Neuronal stem cell (in vitro differentiated cells): ENCODE measurements at regions not wholly inside any gene's neighbourhood (a gene's known extent, or its start where the extent isn't known, plus 50 kb on each side); places are given as distances from the start of the nearest gene placed in this dataset.

Experiments
- DNase-seq: peaks from one replicate; pipeline ENCODE4 v3.0.0-alpha.2; 2013; ENCODE audit warnings: low spot score
- H2AFZ ChIP-seq: one replicate; pipeline ENCODE4 v1.6.1; 2013; ENCODE audit warnings: mild to moderate bottlenecking, low read length, inconsistent platforms
- H2AK5ac ChIP-seq: 2 replicates; pipeline ENCODE4 v1.6.1; 2013; ENCODE audit warnings: low read depth, mild to moderate bottlenecking, inconsistent platforms, low read length, moderate library complexity, mixed read lengths
- H2BK120ac ChIP-seq: 2 replicates; pipeline ENCODE4 v1.6.1; 2013; ENCODE audit warnings: low read depth, mild to moderate bottlenecking, inconsistent platforms, low read length, moderate library complexity, mixed read lengths
- H2BK12ac ChIP-seq: one replicate; pipeline ENCODE4 v1.6.1; 2013; ENCODE audit warnings: low read length, inconsistent platforms
- H2BK15ac ChIP-seq: 2 replicates; pipeline ENCODE4 v1.6.1; 2013; ENCODE audit warnings: mild to moderate bottlenecking, low read length, inconsistent platforms, mixed read lengths
- H2BK5ac ChIP-seq: one replicate; pipeline ENCODE4 v1.6.1; 2013; ENCODE audit warnings: inconsistent platforms, mild to moderate bottlenecking, low read length, moderate library complexity
- H3K14ac ChIP-seq: one replicate; pipeline ENCODE4 v1.6.1; 2013; ENCODE audit warnings: low read length, inconsistent platforms
- H3K18ac ChIP-seq: 2 replicates; pipeline ENCODE4 v1.6.1; 2013; ENCODE audit warnings: low read length, inconsistent platforms
- H3K23ac ChIP-seq: 2 replicates; pipeline ENCODE4 v1.6.1; 2013; ENCODE audit warnings: low read depth, mild to moderate bottlenecking, mixed read lengths, low read length, inconsistent platforms; ENCODE audit not compliant: poor library complexity
- H3K27ac ChIP-seq: replicated peaks from 3 replicates; pipeline ENCODE4 v1.5.1; 2013; ENCODE audit warnings: low read length, inconsistent platforms
- H3K27me3 ChIP-seq, 3 experiments: 2 replicates each; pipeline ENCODE4 v1.6.1; 2013; ENCODE audit warnings: low read length in 3 of 3, mild to moderate bottlenecking in 2 of 3, inconsistent platforms in 1 of 3, low read depth in 1 of 3, mixed read lengths in 1 of 3, moderate library complexity in 1 of 3; ENCODE audit not compliant: control insufficient read depth in 3 of 3, insufficient read depth in 3 of 3
- H3K36me3 ChIP-seq, 2 donors: replicated peaks in 1 of 2; 2 replicates each; pipeline ENCODE4 v1.6.1; 2013; ENCODE audit warnings: low read length in 2 of 2; ENCODE audit not compliant: control insufficient read depth in 2 of 2, insufficient read depth in 2 of 2
- H3K4ac ChIP-seq: 2 replicates; pipeline ENCODE4 v1.6.1; 2013; ENCODE audit warnings: inconsistent platforms, mild to moderate bottlenecking, low read length, moderate library complexity
- H3K4me1 ChIP-seq, 2 donors: 1 replicate in 1 of 2; 2 replicates in 1 of 2; pipeline ENCODE4 v1.6.1; 2013; ENCODE audit warnings: low read length in 2 of 2, low read depth in 1 of 2; ENCODE audit not compliant: control insufficient read depth in 2 of 2, insufficient read depth in 1 of 2
- H3K4me2 ChIP-seq: one replicate; pipeline ENCODE4 v1.6.1; 2013; ENCODE audit warnings: mild to moderate bottlenecking, low read length, inconsistent platforms; ENCODE audit not compliant: insufficient read depth, poor library complexity, severe bottlenecking
- H3K4me3 ChIP-seq, 2 donors: 2 replicates each; pipeline ENCODE4 v1.5.1; 2013; ENCODE audit warnings: low read length in 2 of 2, mild to moderate bottlenecking in 2 of 2, inconsistent platforms in 1 of 2, moderate library complexity in 1 of 2
- H3K79me1 ChIP-seq: one replicate; pipeline ENCODE4 v1.6.1; 2013; ENCODE audit warnings: low read depth, mild to moderate bottlenecking, inconsistent platforms, low read length, moderate library complexity
- H3K9ac ChIP-seq: one replicate; pipeline ENCODE4 v1.6.1; 2013; ENCODE audit warnings: mild to moderate bottlenecking, low read depth, low read length, inconsistent platforms; ENCODE audit not compliant: poor library complexity
- H3K9me3 ChIP-seq, 2 donors: replicated peaks in 1 of 2; 2 replicates each; pipeline versions ENCODE3 to v1.6.1; 2013; ENCODE audit warnings: low read length in 2 of 2, mild to moderate bottlenecking in 2 of 2, inconsistent platforms in 1 of 2, low read depth in 1 of 2, mixed read lengths in 1 of 2, moderate library complexity in 1 of 2; ENCODE audit not compliant: control insufficient read depth in 2 of 2, insufficient read depth in 1 of 2
- H4K8ac ChIP-seq: one replicate; pipeline ENCODE4 v1.6.1; 2013; ENCODE audit warnings: low read depth, mild to moderate bottlenecking, inconsistent platforms, low read length, moderate library complexity
- H4K91ac ChIP-seq: one replicate; pipeline ENCODE4 v1.6.1; 2013; ENCODE audit warnings: low read length, low read depth, mild to moderate bottlenecking, inconsistent platforms; ENCODE audit not compliant: poor library complexity
- WGBS, 2 donors: extraction: QIAGEN DNeasy Blood & Tissue Kit; methylation state at CpG; one replicate each; pipeline ENCODE4 v1.1.7; 2013; ENCODE audit warnings: missing lambda C conversion rate in 2 of 2, mixed read lengths in 1 of 2; ENCODE audit not compliant: insufficient read length in 2 of 2, insufficient replicate concordance in 1 of 2; ENCODE audit errors: extremely low coverage in 2 of 2; 5-methylcytosine and 5-hydroxymethylcytosine counted together

- H3K4me1 ChIP-seq = peaks cover 0 to 16% of the 10 kb centered on the region in 2 donors
- no peak overlapping the region for H3K14ac ChIP-seq
- no peaks in the 10 kb centered on the region for H3K79me1 ChIP-seq
- no peaks in the 10 kb centered on the region for H3K36me3 ChIP-seq
- no peak overlapping the region for H2BK15ac ChIP-seq
- no peak overlapping the region for H2BK120ac ChIP-seq
- H3K27me3 ChIP-seq = no peaks in the 10 kb centered on the region
- no peaks in the 10 kb centered on the region for H3K9me3 ChIP-seq
- WGBS, 2 donors = no CpG with 5 or more reads among the region's 4 CpGs
- H3K18ac ChIP-seq = no peak overlapping the region
- H2AK5ac ChIP-seq = no peak overlapping the region
- no peak overlapping the region for H3K23ac ChIP-seq
- no peak overlapping the region for H2BK12ac ChIP-seq
- H2BK5ac ChIP-seq = no peak overlapping the region
- no peak for DNase-seq
- H3K4me3 ChIP-seq = no peak overlapping the region
- H3K9ac ChIP-seq = no peak overlapping the region
- no peak overlapping the region for H2AFZ ChIP-seq
- H3K4me2 ChIP-seq = no peak overlapping the region
- no peak overlapping the region for H4K8ac ChIP-seq
- no peak overlapping the region for H4K91ac ChIP-seq
- H3K4ac ChIP-seq = no peak overlapping the region
- no peak overlapping the region for H3K27ac ChIP-seq
Observed at GRCh38 chr12:61717986-61718385, 542.2 kb upstream of the USP15 start.

GRCh38 chr12:61739925-61740324, 520.3 kb upstream of the USP15 start:
- Histone ChIP-seq H2BK5ac (no peak overlapping the region), H3K14ac (no peak overlapping the region)

GRCh38 chr12:61750604-61751003, 509.6 kb upstream of the USP15 start:
- Histone ChIP-seq H3K23ac (no peak overlapping the region), H2AFZ (no peak overlapping the region), H3K4me2 (no peak overlapping the region), H3K36me3 (no peaks in the 10 kb centered on the region), H3K9me3 (no peaks in the 10 kb centered on the region), H2BK12ac (no peak overlapping the region), H3K27ac (no peak overlapping the region), H3K14ac (no peak overlapping the region), H2BK5ac (no peak overlapping the region), H4K8ac (no peak overlapping the region), H2AK5ac (no peak overlapping the region), H3K4me1 (no peaks in the 10 kb centered on the region), H3K9ac (no peak overlapping the region), H3K4ac (no peak overlapping the region), H3K27me3 (no peaks in the 10 kb centered on the region), H2BK15ac (no peak overlapping the region), H3K79me1 (no peaks in the 10 kb centered on the region), H3K18ac (no peak overlapping the region), H3K4me3 (no peak overlapping the region), H2BK120ac (no peak overlapping the region), H4K91ac (no peak overlapping the region)
- DNase-seq = no peak
- no CpG with 5 or more reads among the region's 1 CpG for WGBS, 2 donors

More at GRCh38 chr12:61739925-61740324, 520.3 kb upstream of the USP15 start:
- H2BK120ac ChIP-seq = no peak overlapping the region
- H4K8ac ChIP-seq = no peak overlapping the region
- H3K4ac ChIP-seq = no peak overlapping the region
- H3K9me3 ChIP-seq = no peaks in the 10 kb centered on the region
- no peaks in the 10 kb centered on the region for H3K36me3 ChIP-seq
- no peak overlapping the region for H3K23ac ChIP-seq
- no peak overlapping the region for H3K4me2 ChIP-seq
- H3K9ac ChIP-seq = no peak overlapping the region
- H3K27ac ChIP-seq = no peak overlapping the region
- H2BK15ac ChIP-seq = no peak overlapping the region
- H2AFZ ChIP-seq = no peak overlapping the region
- no peak for DNase-seq
- H3K18ac ChIP-seq = no peak overlapping the region
- no peaks in the 10 kb centered on the region for H3K4me1 ChIP-seq
- WGBS, 2 donors = no CpG with 5 or more reads among the region's 1 CpG
- no peaks in the 10 kb centered on the region for H3K27me3 ChIP-seq
- H2AK5ac ChIP-seq = no peak overlapping the region
- H4K91ac ChIP-seq = no peak overlapping the region
- no peak overlapping the region for H3K4me3 ChIP-seq
- no peak overlapping the region for H2BK12ac ChIP-seq
- no peaks in the 10 kb centered on the region for H3K79me1 ChIP-seq

GRCh38 chr12:61754214-61754613, 506.0 kb upstream of the USP15 start:
- Histone ChIP-seq H3K79me1 (no peaks in the 10 kb centered on the region), H2BK12ac (no peak overlapping the region), H3K27me3 (no peaks in the 10 kb centered on the region), H3K18ac (no peak overlapping the region), H3K9me3 (no peaks in the 10 kb centered on the region), H2BK120ac (no peak overlapping the region), H2AK5ac (no peak overlapping the region), H3K14ac (no peak overlapping the region), H3K23ac (no peak overlapping the region), H2BK15ac (no peak overlapping the region), H4K8ac (no peak overlapping the region), H3K4me2 (no peak overlapping the region), H3K4me3 (no peak overlapping the region), H3K36me3 (no peaks in the 10 kb centered on the region), H3K9ac (no peak overlapping the region), H3K4ac (no peak overlapping the region), H3K4me1 (no peaks in the 10 kb centered on the region), H4K91ac (no peak overlapping the region), H2AFZ (no peak overlapping the region), H2BK5ac (no peak overlapping the region), H3K27ac (no peak overlapping the region)
- 100% methylated on average over 1 of the region's 1 CpG; no CpG with 5 or more reads in 1 of the 2 donors for WGBS, 2 donors
- DNase-seq = no peak
